Heart left ventricle (tissue), 16 donors: ENCODE measurements at regions not wholly inside any gene's neighbourhood (a gene's known extent, or its start where the extent isn't known, plus 50 kb on each side); places are given as distances from the start of the nearest gene placed in this dataset.

Experiments
- ATAC-seq, 4 donors: fragments of 200-7000 bp; cut with Tn5 transposase; one replicate each; pipeline ENCODE4 v1.9.1; 2020 to 2022; ENCODE audit warnings: moderate library complexity in 4 of 4, mild to moderate bottlenecking in 3 of 4, moderate number of reproducible peaks in 1 of 4
- DNase-seq, 5 donors: peaks; one replicate each; pipeline ENCODE4 v3.0.0-alpha.2; 2020
- H3K27ac ChIP-seq, 12 donors: fragments of 200-600 bp; sonication (generic) in 4 of 12; one replicate each; pipeline versions ENCODE4 v1.5.0 to v1.8.0; 2016 to 2022; ENCODE audit warnings: mild to moderate bottlenecking in 2 of 12
- H3K27me3 ChIP-seq, 9 donors: fragments of 200-600 bp; sonication (generic) in 2 of 9; one replicate each; pipeline versions ENCODE4 v1.5.1 to v1.8.0; 2016 to 2022; ENCODE audit warnings: mild to moderate bottlenecking in 3 of 9
- H3K36me3 ChIP-seq, 9 donors: fragments of 200-600 bp; sonication (generic) in 2 of 9; one replicate each; pipeline versions ENCODE4 v1.5.0 to v1.8.0; 2018 to 2022; ENCODE audit warnings: mild to moderate bottlenecking in 2 of 9
- H3K4me1 ChIP-seq, 12 donors: fragments of 200-600 bp; sonication (generic) in 4 of 12; one replicate each; pipeline versions ENCODE4 v1.5.0 to v1.8.0; 2016 to 2022; ENCODE audit warnings: mild to moderate bottlenecking in 3 of 12
- H3K4me3 ChIP-seq, 12 donors: fragments of 200-600 bp; sonication (generic) in 4 of 12; one replicate each; pipeline versions ENCODE4 v1.5.0 to v1.8.0; 2017 to 2022; ENCODE audit warnings: mild to moderate bottlenecking in 9 of 12, moderate library complexity in 4 of 12
- H3K9me3 ChIP-seq, 12 donors: fragments of 200-600 bp; sonication (generic) in 4 of 12; one replicate each; pipeline versions ENCODE4 v1.5.0 to v1.8.0; 2016 to 2022; ENCODE audit warnings: mild to moderate bottlenecking in 1 of 12
- POLR2A ChIP-seq, 2 donors: fragments of 450-650 bp; IDR thresholded peaks; one replicate each; pipeline ENCODE4 v1.6.1; 2017; ENCODE audit warnings: antibody characterized with exemption in 2 of 2, mild to moderate bottlenecking in 2 of 2, moderate library complexity in 2 of 2
- whole genome bisulfite sequencing, 4 donors: extraction: QIAGEN DNeasy Blood & Tissue Kit in 2 of 4; methylation state at CpG; one replicate each; pipeline versions ENCODE4 v1.1.5 to v1.1.7; 2013 to 2018; 5-methylcytosine and 5-hydroxymethylcytosine counted together
- intact Hi-C, 10 donors: fragments of 100-400 bp; cut with DNase I; formaldehyde crosslinking; loops; one replicate each; pipeline versions ENCODE4 v1.11.1 to v1.14.2; 2022
- TF ChIP-seq, protein P1 (sequence below), 12 donors: fragments of 200-600 bp; sonication (generic) in 4 of 12; IDR thresholded peaks; one replicate each; pipeline versions ENCODE4 v1.5.0 to v1.8.0; 2018 to 2022; ENCODE audit warnings: antibody characterized with exemption in 12 of 12, mild to moderate bottlenecking in 5 of 12
- donor health status: ischemic (EF 13 %, LVEDD 7.1; RV severe dilation, severe dysfunction).
- donor health status: healthy with polysubstance abuse.
- donor health status: DM: no; HTN: yes; CAD: no.
- donor health status: DM: no; HTN: no; CAD: no.
- donor health status: ischemic (EF 25% LVEDD 6.9; RV normal size, moderate dysfunction).
- donor health status: ischemic (EF 25% LVEDD 5.7; RV mildly dilated, moderate dysfunction).
- donor health status: healthy.
- donor health status: DM: yes; HTN: yes; CAD: no.
- donor health status: ischemic (EF 35%, LVEDD 5.7; RV mildly dilated, moderate dysfunction).
- donor health status: nonischemic (EF 11% LVEDD 7.7; RV severe dilation, severe dysfunction).
- donor health status: DM: yes; HTN: yes; CAD: no.
- donor health status: PGD.
- donor health status: ischemic (EF 29% LVEDD 5.4; RV normal size, mild dysfunction).
- donor health status: nonischemic (EF 23%, LVEDD 6.1; RV moderate dilation, normal function).

DNA sequence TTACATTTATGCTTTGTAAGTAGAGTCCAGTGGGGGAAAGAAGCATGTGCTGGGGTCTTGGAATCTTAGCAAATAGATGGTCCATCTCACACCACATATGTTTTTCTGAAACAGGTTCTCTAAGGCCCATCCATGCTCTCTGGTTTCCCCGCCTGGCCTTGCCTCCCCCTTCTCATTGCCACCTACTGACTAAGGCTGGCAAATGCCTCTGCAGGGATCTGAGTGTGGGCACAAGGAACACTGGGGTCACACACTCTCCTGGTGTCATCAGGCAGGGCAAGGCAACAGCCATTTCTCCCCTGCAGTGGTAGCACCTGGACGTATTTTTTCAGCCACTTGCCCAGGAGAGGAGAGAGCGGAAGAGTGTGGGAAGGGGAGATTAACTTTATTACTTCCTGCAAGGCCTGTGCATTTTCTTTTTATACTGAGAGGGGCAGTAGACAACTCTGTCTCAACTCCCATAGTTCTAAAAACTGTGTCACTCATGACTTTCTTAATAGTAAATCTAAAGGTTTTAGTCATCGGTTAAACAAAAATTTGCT is 804.2 kb upstream of the NECTIN3 start:
- Histone ChIP-seq H3K9me3 (no peaks in the 10 kb centered on the region), H3K36me3 (no peaks in the 10 kb centered on the region), H3K4me1 (no peaks in the 10 kb centered on the region), H3K27me3 (no peaks in the 10 kb centered on the region), H3K27ac (no peak overlapping the region), H3K4me3 (no peak overlapping the region)
- no peak for ATAC-seq
- intact Hi-C loops, result no loop called here
- no peak for TF ChIP-seq POLR2A (IDR thresholded peaks at IDR 0.05)
- TF ChIP-seq, protein P1, sequence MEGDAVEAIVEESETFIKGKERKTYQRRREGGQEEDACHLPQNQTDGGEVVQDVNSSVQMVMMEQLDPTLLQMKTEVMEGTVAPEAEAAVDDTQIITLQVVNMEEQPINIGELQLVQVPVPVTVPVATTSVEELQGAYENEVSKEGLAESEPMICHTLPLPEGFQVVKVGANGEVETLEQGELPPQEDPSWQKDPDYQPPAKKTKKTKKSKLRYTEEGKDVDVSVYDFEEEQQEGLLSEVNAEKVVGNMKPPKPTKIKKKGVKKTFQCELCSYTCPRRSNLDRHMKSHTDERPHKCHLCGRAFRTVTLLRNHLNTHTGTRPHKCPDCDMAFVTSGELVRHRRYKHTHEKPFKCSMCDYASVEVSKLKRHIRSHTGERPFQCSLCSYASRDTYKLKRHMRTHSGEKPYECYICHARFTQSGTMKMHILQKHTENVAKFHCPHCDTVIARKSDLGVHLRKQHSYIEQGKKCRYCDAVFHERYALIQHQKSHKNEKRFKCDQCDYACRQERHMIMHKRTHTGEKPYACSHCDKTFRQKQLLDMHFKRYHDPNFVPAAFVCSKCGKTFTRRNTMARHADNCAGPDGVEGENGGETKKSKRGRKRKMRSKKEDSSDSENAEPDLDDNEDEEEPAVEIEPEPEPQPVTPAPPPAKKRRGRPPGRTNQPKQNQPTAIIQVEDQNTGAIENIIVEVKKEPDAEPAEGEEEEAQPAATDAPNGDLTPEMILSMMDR (IDR thresholded peaks at IDR 0.05), result no peak
- WGBS, 4 donors, result 81 to 88% (median 83%) methylated on average over 4 of the region's 4 CpGs
- DNase-seq, result no peak

DNA sequence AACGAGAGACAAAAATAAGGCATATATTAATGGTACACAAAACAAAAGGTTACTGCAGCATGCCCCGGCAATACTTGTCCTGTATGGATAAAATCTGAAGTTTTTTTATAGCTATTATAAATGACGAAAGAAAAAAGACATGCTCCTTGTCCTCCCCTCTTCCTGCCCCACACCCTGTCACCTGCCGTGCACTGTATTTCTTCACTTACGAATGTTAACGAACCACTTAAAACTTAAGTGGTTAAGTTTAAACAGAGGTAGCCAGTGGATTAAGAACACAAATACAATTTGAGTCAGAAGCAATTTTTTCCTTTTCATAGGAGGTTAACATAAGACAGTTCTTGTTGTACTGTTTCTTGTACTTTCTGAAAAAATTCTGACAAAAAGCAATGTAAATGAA is 799.1 kb upstream of the NECTIN3 start:
- Histone ChIP-seq H3K4me3 (no peak overlapping the region), H3K9me3 (no peaks in the 10 kb centered on the region), H3K27me3 (no peaks in the 10 kb centered on the region), H3K27ac (no peak overlapping the region), H3K36me3 (no peaks in the 10 kb centered on the region), H3K4me1 (no peaks in the 10 kb centered on the region)
- no peak for DNase-seq
- no peak for ATAC-seq
- TF ChIP-seq, protein P1 (IDR thresholded peaks at IDR 0.05), result no peak
- TF ChIP-seq POLR2A (IDR thresholded peaks at IDR 0.05), result no peak
- intact Hi-C loops, result no loop called here
- WGBS, 4 donors, result 35 to 49% (median 45%) methylated on average over 6 of the region's 6 CpGs

DNA sequence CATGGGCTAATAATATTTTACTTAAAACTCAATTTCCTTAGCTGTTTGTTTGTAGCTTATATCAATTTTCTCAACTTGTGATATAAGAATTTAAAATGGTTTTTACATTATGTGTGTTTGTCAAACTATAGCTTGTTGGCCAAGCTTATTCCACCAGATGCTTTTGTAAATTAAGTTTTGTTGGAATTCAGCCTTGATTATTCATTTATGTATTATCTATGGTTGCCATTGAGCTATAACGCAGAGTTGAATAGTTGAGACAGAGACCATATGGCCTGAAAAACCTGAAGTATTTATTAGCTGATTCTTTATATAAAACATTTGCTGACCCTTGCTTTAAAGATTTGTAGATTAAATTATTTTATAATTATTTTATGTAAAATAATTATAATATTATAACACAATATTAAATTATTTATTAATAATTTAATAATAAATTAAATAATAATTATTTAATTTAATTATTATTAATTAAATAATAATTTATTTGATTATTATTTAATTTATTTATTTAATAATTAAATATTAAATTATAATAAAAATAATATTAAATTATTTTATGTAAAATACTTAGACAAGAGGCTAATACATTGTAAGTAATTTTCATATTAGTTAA is 779.6 kb upstream of the NECTIN3 start:
- Histone ChIP-seq H3K27me3 (no peaks in the 10 kb centered on the region), H3K4me3 (no peak overlapping the region), H3K9me3 (peaks cover 0 to 15% (median 0%) of the 10 kb centered on the region in 12 donors), H3K27ac (no peak overlapping the region), H3K4me1 (no peaks in the 10 kb centered on the region), H3K36me3 (no peaks in the 10 kb centered on the region)
- TF ChIP-seq POLR2A (IDR thresholded peaks at IDR 0.05), result no peak
- TF ChIP-seq, protein P1 (IDR thresholded peaks at IDR 0.05), result no peak
- no peak for DNase-seq
- no peak for ATAC-seq
- intact Hi-C loops, result no loop called here
- 79 to 86% (median 82%) methylated on average over 1 of the region's 1 CpG for WGBS, 4 donors

DNA sequence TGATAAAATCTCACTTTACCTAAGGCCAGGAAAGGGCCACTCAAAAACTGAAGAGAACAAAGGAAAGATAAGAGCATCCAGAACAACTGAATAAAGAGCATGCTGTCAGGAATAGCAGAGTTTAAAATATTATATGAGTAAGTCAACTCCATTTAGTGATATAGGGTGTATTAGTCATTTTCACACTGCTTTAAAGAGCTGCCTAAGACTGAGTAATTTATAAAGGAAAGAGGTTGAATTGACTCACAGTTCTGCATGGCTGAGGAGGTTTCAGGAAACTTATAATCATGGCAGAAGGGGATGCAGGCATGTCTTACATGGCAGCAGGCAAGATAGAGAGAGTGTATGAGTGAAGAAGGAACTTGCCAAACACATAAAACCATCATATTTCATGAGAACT is 778.0 kb upstream of the NECTIN3 start:
- no peak for TF ChIP-seq POLR2A (IDR thresholded peaks at IDR 0.05)
- no peak overlapping the region for H3K27ac ChIP-seq
- no peak for ATAC-seq

DNA sequence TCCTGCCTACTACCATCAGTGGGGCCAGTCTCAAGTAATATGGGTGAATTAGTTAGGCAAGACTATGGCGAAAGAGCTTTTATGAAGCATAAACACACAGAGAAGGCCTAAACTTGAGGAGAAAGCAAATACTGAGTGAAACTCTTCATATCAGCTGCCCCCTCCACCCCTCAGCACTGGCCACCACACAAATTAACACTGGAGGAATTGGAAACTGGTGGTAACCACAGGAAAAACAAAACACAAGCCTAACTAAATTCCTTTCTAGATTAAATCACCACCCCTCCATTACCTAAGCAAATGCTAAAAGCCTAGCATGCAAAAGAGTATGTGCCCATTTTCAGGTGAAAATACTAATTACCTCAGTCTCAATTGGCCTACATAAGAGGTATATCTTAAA is 774.7 kb upstream of the NECTIN3 start:
- no peak overlapping the region for H3K4me3 ChIP-seq
- 90 to 96% (median 93%) methylated on average over 1 of the region's 1 CpG for WGBS, 4 donors
- no peak for DNase-seq
- TF ChIP-seq POLR2A (IDR thresholded peaks at IDR 0.05), result no peak
- TF ChIP-seq, protein P1 (IDR thresholded peaks at IDR 0.05), result no peak
- ATAC-seq, result no peak
- no peaks in the 10 kb centered on the region for H3K4me1 ChIP-seq
- H3K9me3 ChIP-seq, result peaks cover 0 to 7% (median 0%) of the 10 kb centered on the region in 12 donors
- H3K36me3 ChIP-seq, result no peaks in the 10 kb centered on the region
- no peaks in the 10 kb centered on the region for H3K27me3 ChIP-seq
- intact Hi-C loops, result no loop called here
- H3K27ac ChIP-seq, result no peak overlapping the region

More for the DNA sequence above, 778.0 kb upstream of the NECTIN3 start:
- Histone ChIP-seq H3K4me1 (no peaks in the 10 kb centered on the region), H3K27me3 (no peaks in the 10 kb centered on the region), H3K9me3 (peaks cover 0 to 7% (median 0%) of the 10 kb centered on the region in 12 donors), H3K4me3 (no peak overlapping the region), H3K36me3 (no peaks in the 10 kb centered on the region)
- DNase-seq, result no peak
- intact Hi-C loops, result no loop called here
